HepG2 (cell line): ENCODE measurements at regions not wholly inside any gene's neighbourhood (a gene's known extent, or its start where the extent isn't known, plus 50 kb on each side); places are given as distances from the start of the nearest gene placed in this dataset.

ENCODE experiments used
- ATAC-seq: fragments of 200-7000 bp; cut with Tn5 transposase; 3 replicates; pipeline ENCODE4 v1.9.1; 2020; ENCODE audit warnings: mild to moderate bottlenecking, moderate library complexity
- BruUV-seq: library from RNA; stranded (reverse); fragments of 400-500 nt; replicated peaks from 2 replicates; lab custom pipeline; 2021; lab: Mats Ljungman, UMichigan
- CTCF ChIA-PET: fragments of 300-600 bp; formaldehyde crosslinking; extraction: SDS; loops from one replicate; lab custom pipeline; 2021; ENCODE audit warnings: low total read pairs, inconsistent platforms, low intra/inter-chr PET ratio; lab: Yijun Ruan, JAX
- POLR2A ChIA-PET: fragments of 350-600 bp; sonication (Branson Sonifier 250); formaldehyde crosslinking; loops from one replicate; lab custom pipeline; 2020; ENCODE audit warnings: antibody characterized with exemption, inconsistent platforms; lab: Yijun Ruan, JAX
- DNase-seq: peaks from one replicate; pipeline ENCODE4 v3.0.0-alpha.2; 2015; ENCODE audit warnings: low spot score
- FAIRE-seq: peaks from 3 replicates; lab custom pipeline; 2011; peaks lifted over from hg19 to GRCh38; lab: Jason Lieb, UNC
- H2AFZ ChIP-seq: one replicate; pipeline ENCODE4 v1.6.1; 2011; ENCODE audit warnings: low read length, inconsistent platforms
- H3K27ac ChIP-seq: fragments of 300-600 bp; 3 replicates; pipeline ENCODE4 v1.8.0; 2011; ENCODE audit warnings: mixed run types, mild to moderate bottlenecking, mixed read lengths, low read length, inconsistent platforms; ENCODE audit not compliant: insufficient read depth; ENCODE audit errors: extremely low read length
- H3K27me3 ChIP-seq, 2 experiments: fragments of 200-600 bp in 1 of 2; 2 replicates in 1 of 2; 3 replicates in 1 of 2; pipeline versions ENCODE4 v1.6.0 to v1.8.0; 2011; ENCODE audit warnings: low read length in 2 of 2, mild to moderate bottlenecking in 2 of 2, moderate library complexity in 2 of 2, inconsistent platforms in 1 of 2; ENCODE audit not compliant: insufficient read depth in 2 of 2, control insufficient read depth in 1 of 2
- H3K36me3 ChIP-seq, 2 experiments: fragments of 200-600 bp in 1 of 2; replicated peaks in 1 of 2; 2 replicates in 1 of 2; 3 replicates in 1 of 2; pipeline versions ENCODE4 v1.5.1 to v1.8.0; 2011; ENCODE audit warnings: low read length in 2 of 2, inconsistent platforms in 1 of 2; ENCODE audit not compliant: insufficient read depth in 2 of 2, control insufficient read depth in 1 of 2
- H3K4me1 ChIP-seq: 2 replicates; pipeline ENCODE4 v1.5.1; 2012; ENCODE audit warnings: low read length, inconsistent platforms; ENCODE audit not compliant: insufficient read depth
- H3K4me2 ChIP-seq: 2 replicates; pipeline ENCODE4 v1.6.0; 2011; ENCODE audit warnings: low read depth, low read length, inconsistent platforms
- H3K4me3 ChIP-seq, 3 experiments: fragments of 200-600 bp in 1 of 3; sonication (generic), shearing (Covaris generic) in 1 of 3; replicated peaks in 1 of 3; 2 replicates each; pipeline ENCODE4 v1.5.1; 2011 to 2016; ENCODE audit warnings: low read length in 3 of 3, inconsistent platforms in 2 of 3, low read depth in 2 of 3, mild to moderate bottlenecking in 2 of 3, control low read depth in 1 of 3, mixed read lengths in 1 of 3; ENCODE audit not compliant: insufficient read depth in 1 of 3
- H3K79me2 ChIP-seq: one replicate; pipeline ENCODE4 v1.6.1; 2011; ENCODE audit warnings: low read length, inconsistent platforms; ENCODE audit not compliant: insufficient read depth
- H3K9ac ChIP-seq: 2 replicates; pipeline ENCODE4 v1.6.0; 2011; ENCODE audit warnings: mild to moderate bottlenecking, low read depth, low read length, inconsistent platforms; ENCODE audit not compliant: insufficient read depth
- H3K9me3 ChIP-seq: 2 replicates; pipeline ENCODE4 v1.5.1; 2012; ENCODE audit warnings: mild to moderate bottlenecking, low read length
- H4K20me1 ChIP-seq: 2 replicates; pipeline ENCODE4 v1.6.0; 2011; ENCODE audit warnings: inconsistent platforms, mild to moderate bottlenecking, low read length, moderate library complexity; ENCODE audit not compliant: insufficient read depth
- CTCF ChIP-seq: sonication (generic); formaldehyde crosslinking; IDR thresholded peaks from 2 replicates; pipeline ENCODE4 v1.5.0; 2020; ENCODE audit warnings: mild to moderate bottlenecking, missing genetic modification reagents, moderate library complexity
- GATA4 ChIP-seq: sonication (generic); IDR thresholded peaks from 2 replicates; pipeline ENCODE4 v1.6.1; 2016; ENCODE audit warnings: antibody characterized with exemption, low read depth, borderline replicate concordance
- POGZ ChIP-seq: sonication (generic); formaldehyde crosslinking; IDR thresholded peaks from 2 replicates; pipeline ENCODE4 v1.4.0; 2020; ENCODE audit warnings: mild to moderate bottlenecking, missing genetic modification reagents
- SIX4 ChIP-seq: sonication (generic); formaldehyde crosslinking; IDR thresholded peaks from 2 replicates; pipeline ENCODE4 v1.4.0; 2020; ENCODE audit warnings: missing genetic modification reagents
- ZNF788 ChIP-seq: sonication (generic); formaldehyde crosslinking; IDR thresholded peaks from 2 replicates; pipeline ENCODE4 v1.5.0; 2020; ENCODE audit warnings: mild to moderate bottlenecking, missing genetic modification reagents, borderline replicate concordance
- WGBS: methylation state at CpG from one replicate; pipeline ENCODE4 v1.1.6; 2017; ENCODE audit warnings: low lambda C conversion rate; 5-methylcytosine and 5-hydroxymethylcytosine counted together
- in situ Hi-C: cut with HindIII; loops from 2 replicates; pipeline ENCODE4 v1.10.0; 2017; ENCODE audit warnings: low pct_unique_long_range_greater_than_20kb; ENCODE audit not compliant: extremely low pct_ligation_motif_present
- intact Hi-C: fragments of 100-400 bp; cut with micrococcal nuclease; formaldehyde crosslinking; loops from one replicate; pipeline ENCODE4 v1.10.0; 2022; ENCODE audit not compliant: unreplicated experiment
- TF ChIP-seq, protein P1 (sequence below): sonication (generic); formaldehyde crosslinking; IDR thresholded peaks from 2 replicates; pipeline ENCODE4 v1.5.0; 2020; ENCODE audit warnings: mild to moderate bottlenecking, missing genetic modification reagents

DNA sequence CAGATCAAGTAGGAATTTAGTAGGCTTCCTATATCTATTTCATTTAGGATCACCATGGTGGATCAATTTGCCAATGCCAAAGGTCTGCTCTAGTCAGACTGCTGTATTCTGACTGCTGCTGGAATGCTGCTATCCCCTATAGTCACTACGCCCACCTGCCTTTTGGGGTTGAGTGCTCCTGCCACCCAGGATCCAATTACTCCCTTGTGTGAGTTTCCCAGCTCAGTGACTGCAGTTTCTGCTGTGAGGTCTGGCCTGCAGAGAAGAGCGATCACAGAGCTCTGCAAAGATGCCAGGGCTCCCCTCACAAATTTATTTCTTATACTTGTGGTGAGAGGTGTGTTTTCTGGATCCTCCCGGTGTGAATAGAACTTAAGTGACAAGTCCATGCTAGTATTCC, 88.1 kb upstream of the FOXI2 start (continued):
- TF ChIP-seq, protein P1, sequence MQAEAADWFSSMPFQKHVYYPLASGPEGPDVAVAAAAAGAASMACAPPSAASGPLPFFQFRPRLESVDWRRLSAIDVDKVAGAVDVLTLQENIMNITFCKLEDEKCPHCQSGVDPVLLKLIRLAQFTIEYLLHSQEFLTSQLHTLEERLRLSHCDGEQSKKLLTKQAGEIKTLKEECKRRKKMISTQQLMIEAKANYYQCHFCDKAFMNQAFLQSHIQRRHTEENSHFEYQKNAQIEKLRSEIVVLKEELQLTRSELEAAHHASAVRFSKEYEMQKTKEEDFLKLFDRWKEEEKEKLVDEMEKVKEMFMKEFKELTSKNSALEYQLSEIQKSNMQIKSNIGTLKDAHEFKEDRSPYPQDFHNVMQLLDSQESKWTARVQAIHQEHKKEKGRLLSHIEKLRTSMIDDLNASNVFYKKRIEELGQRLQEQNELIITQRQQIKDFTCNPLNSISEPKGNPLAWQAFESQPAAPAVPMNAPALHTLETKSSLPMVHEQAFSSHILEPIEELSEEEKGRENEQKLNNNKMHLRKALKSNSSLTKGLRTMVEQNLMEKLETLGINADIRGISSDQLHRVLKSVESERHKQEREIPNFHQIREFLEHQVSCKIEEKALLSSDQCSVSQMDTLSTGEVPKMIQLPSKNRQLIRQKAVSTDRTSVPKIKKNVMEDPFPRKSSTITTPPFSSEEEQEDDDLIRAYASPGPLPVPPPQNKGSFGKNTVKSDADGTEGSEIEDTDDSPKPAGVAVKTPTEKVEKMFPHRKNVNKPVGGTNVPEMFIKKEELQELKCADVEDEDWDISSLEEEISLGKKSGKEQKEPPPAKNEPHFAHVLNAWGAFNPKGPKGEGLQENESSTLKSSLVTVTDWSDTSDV (CRISPR knock-in tag): no peak
- TF ChIP-seq GATA4: no peak

GRCh38 chr10:127649642-127650041, 87.3 kb upstream of the FOXI2 start:
- FAIRE-seq (peak; percentile 42), ATAC-seq (peak; percentile 33; the same call in 2 of the 3 replicates), DNase-seq (peak; percentile 14)
- Histone ChIP-seq H3K9me3 (no peaks in the 10 kb centered on the region), H3K4me1 (no peaks in the 10 kb centered on the region), H2AFZ (no peak overlapping the region), H3K4me3 (no peak overlapping the region), H3K27ac (no peak overlapping the region), H3K79me2 (no peaks in the 10 kb centered on the region), H3K4me2 (no peak overlapping the region), H4K20me1 (no peaks in the 10 kb centered on the region), H3K27me3 (no peaks in the 10 kb centered on the region), H3K36me3 (no peaks in the 10 kb centered on the region), H3K9ac (no peak overlapping the region)
- BruUV-seq: no TSS peak
- peak; percentile 52 for TF ChIP-seq CTCF
- TF ChIP-seq POGZ (CRISPR knock-in tag): no peak
- TF ChIP-seq SIX4: no peak
- no peak for TF ChIP-seq ZNF788
- intact Hi-C loops: loop anchor here (5.0 kb wide), 1 partner anchor 203 kb away; no protein-coding TSS in a partner anchor
- ChIA-PET CTCF (interaction anchor here (0.6 kb wide), 1 partner anchor 70 kb away, joined by 3 read pairs; no protein-coding TSS in a partner anchor), POLR2A (no interaction called here)
- WGBS: 3% methylated on average over 5 of the region's 6 CpGs
- in situ Hi-C loops: no loop called here
